H1 (cell line): ENCODE measurements at regions not wholly inside any gene's neighbourhood (a gene's known extent, or its start where the extent isn't known, plus 50 kb on each side); places are given as distances from the start of the nearest gene placed in this dataset.

ENCODE experiments used
- ASH2L ChIP-seq: fragments of 200-600, 300-600 bp; sonication (generic); IDR thresholded peaks from one replicate; pipeline ENCODE4 v1.7.1; 2017; ENCODE audit warnings: low read length
- KDM5A ChIP-seq: fragments of 200-600 bp; IDR thresholded peaks from 2 replicates; pipeline ENCODE4 v1.7.1; 2012; ENCODE audit warnings: mild to moderate bottlenecking, low read length, inconsistent platforms, mixed read lengths
- SIX5 ChIP-seq: IDR thresholded peaks from 2 replicates; pipeline ENCODE4 v1.6.1; 2011; ENCODE audit warnings: mild to moderate bottlenecking, low read depth, low read length
- TF ChIP-seq, protein P1 (sequence below), 3 experiments: IDR thresholded peaks; 1 replicate in 2 of 3; 2 replicates in 1 of 3; pipeline versions ENCODE4 v1.5.1 to v1.6.1; 2011; ENCODE audit warnings: low read length in 3 of 3, mild to moderate bottlenecking in 3 of 3, inconsistent platforms in 2 of 3, low read depth in 1 of 3, moderate library complexity in 1 of 3; ENCODE audit not compliant: insufficient read depth in 1 of 3; ENCODE audit errors: control extremely low read depth in 1 of 3

DNA sequence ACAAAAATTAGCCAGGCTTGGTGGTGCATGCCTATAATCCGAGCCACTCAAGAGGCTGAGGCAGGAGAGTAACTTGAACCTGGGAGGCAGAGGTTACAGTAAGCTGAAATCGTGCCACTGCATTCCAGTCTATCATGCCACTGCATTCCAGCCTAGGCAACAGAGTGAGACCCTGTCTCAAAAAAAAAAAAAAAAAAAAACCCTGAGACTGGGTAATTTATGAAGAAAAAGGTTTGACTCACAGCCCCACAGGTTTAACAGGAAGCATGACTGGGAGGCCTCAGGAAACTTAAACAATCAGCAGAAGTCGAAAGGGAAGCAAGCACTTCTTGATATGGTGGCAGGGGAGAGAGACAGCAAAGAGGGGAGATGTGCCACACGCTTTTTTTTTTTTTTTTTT, 123.2 kb downstream of the GXYLT1 start (continued):
- TF ChIP-seq, protein P1, sequence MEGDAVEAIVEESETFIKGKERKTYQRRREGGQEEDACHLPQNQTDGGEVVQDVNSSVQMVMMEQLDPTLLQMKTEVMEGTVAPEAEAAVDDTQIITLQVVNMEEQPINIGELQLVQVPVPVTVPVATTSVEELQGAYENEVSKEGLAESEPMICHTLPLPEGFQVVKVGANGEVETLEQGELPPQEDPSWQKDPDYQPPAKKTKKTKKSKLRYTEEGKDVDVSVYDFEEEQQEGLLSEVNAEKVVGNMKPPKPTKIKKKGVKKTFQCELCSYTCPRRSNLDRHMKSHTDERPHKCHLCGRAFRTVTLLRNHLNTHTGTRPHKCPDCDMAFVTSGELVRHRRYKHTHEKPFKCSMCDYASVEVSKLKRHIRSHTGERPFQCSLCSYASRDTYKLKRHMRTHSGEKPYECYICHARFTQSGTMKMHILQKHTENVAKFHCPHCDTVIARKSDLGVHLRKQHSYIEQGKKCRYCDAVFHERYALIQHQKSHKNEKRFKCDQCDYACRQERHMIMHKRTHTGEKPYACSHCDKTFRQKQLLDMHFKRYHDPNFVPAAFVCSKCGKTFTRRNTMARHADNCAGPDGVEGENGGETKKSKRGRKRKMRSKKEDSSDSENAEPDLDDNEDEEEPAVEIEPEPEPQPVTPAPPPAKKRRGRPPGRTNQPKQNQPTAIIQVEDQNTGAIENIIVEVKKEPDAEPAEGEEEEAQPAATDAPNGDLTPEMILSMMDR (IDR thresholded peaks at IDR 0.05; ENCODE audit: control extremely low read depth in 1 of 3, insufficient read depth in 1 of 3, low read depth in 1 of 3, low read length in 3 of 3) = no peak
- TF ChIP-seq ASH2L = no peak
- TF ChIP-seq KDM5A = no peak
- TF ChIP-seq SIX5 = no peak
